PC-9 (cell line): ENCODE measurements at regions not wholly inside any gene's neighbourhood (a gene's known extent, or its start where the extent isn't known, plus 50 kb on each side); places are given as distances from the start of the nearest gene placed in this dataset.

ENCODE experiments used
- CTCF ChIP-seq: fragments of 200-600 bp; sonication (generic); conservative IDR thresholded peaks from 2 replicates; pipeline ENCODE4 v1.6.1; 2017; ENCODE audit warnings: mixed run types, antibody characterized with exemption, mild to moderate bottlenecking, moderate library complexity
- EZH2 ChIP-seq: fragments of 200-600 bp; sonication (generic); IDR thresholded peaks from 2 replicates; pipeline ENCODE4 v1.8.0; 2017; ENCODE audit warnings: antibody characterized with exemption, low read depth

- no peak for TF ChIP-seq CTCF
- no peak for TF ChIP-seq EZH2
These were observed 603.6 kb downstream of the FBXO15 start for GRCh38 chr18:73544032-73544431.
